ENCODE measurements at regions not wholly inside any gene's neighbourhood (a gene's known extent, or its start where the extent isn't known, plus 50 kb on each side); places are given as distances from the start of the nearest gene placed in this dataset.

DNA sequence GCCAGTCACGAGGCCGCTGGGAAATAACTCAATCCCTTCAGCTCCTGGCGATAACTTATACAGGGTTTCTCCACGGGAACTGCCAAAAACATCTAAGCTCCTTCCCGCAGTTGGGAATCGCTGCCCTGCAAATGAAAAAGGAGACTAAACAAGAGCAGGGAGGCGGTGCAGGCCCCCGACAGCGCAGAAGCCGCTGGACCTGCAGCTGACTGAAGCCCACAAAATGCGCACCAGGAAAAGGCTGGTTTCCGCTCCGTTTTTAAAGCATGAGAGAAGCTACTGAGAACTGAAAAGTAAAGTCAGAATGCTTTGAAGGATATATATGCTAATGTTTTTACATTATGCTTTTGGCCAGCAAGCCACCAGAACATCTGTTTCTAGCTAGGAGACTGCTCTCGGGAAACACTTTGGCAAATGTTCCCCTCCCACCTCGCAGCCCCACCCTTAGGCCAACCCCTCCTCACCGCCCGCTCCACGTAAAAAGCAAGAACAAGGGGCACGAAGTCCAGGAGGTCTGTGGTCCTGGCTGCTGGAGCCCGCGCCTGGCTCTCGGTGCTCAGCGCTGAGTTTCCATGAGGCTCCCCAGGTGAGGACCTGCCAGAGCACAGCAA is 90.5 kb downstream of the SOD2 start:
- TF ChIP-seq, protein P1, sequence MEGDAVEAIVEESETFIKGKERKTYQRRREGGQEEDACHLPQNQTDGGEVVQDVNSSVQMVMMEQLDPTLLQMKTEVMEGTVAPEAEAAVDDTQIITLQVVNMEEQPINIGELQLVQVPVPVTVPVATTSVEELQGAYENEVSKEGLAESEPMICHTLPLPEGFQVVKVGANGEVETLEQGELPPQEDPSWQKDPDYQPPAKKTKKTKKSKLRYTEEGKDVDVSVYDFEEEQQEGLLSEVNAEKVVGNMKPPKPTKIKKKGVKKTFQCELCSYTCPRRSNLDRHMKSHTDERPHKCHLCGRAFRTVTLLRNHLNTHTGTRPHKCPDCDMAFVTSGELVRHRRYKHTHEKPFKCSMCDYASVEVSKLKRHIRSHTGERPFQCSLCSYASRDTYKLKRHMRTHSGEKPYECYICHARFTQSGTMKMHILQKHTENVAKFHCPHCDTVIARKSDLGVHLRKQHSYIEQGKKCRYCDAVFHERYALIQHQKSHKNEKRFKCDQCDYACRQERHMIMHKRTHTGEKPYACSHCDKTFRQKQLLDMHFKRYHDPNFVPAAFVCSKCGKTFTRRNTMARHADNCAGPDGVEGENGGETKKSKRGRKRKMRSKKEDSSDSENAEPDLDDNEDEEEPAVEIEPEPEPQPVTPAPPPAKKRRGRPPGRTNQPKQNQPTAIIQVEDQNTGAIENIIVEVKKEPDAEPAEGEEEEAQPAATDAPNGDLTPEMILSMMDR (conservative IDR thresholded peaks at IDR 0.05 in 1 of 2, IDR thresholded peaks at IDR 0.05 in 1 of 2; ENCODE audit: extremely low read depth in 1 of 2, insufficient read depth in 1 of 2, low read depth in 1 of 2, low read length in 2 of 2), result no peak
- TF ChIP-seq EZH2 (IDR thresholded peaks at IDR 0.05; ENCODE audit: borderline replicate concordance, low read length), result no peak
